MM.1S (cell line): ENCODE measurements at regions not wholly inside any gene's neighbourhood (a gene's known extent, or its start where the extent isn't known, plus 50 kb on each side); places are given as distances from the start of the nearest gene placed in this dataset.

ENCODE experiments used
- DNase-seq: peaks from one replicate; pipeline ENCODE4 v3.0.0-alpha.2; 2015
- H2AFZ ChIP-seq: fragments of 300-600 bp; sonication (generic); 2 replicates; pipeline ENCODE4 v1.6.0; 2016; ENCODE audit warnings: antibody characterized with exemption, low read length
- H3F3A ChIP-seq: fragments of 300-600 bp; sonication (generic); 2 replicates; pipeline ENCODE4 v1.6.1; 2016; ENCODE audit warnings: mild to moderate bottlenecking, antibody characterized with exemption, low read length, moderate library complexity, mixed read lengths; ENCODE audit not compliant: insufficient read depth
- H3K27ac ChIP-seq: fragments of 300-600 bp; sonication (generic); 2 replicates; pipeline ENCODE4 v1.5.1; 2016; ENCODE audit warnings: mild to moderate bottlenecking, low read length
- H3K27me3 ChIP-seq: fragments of 300-600 bp; sonication (generic); replicated peaks from 2 replicates; pipeline ENCODE4 v1.6.0; 2016; ENCODE audit warnings: low read length; ENCODE audit not compliant: insufficient read depth
- H3K36me3 ChIP-seq: fragments of 300-600 bp; sonication (generic); replicated peaks from 2 replicates; pipeline ENCODE4 v1.6.1; 2016; ENCODE audit warnings: mild to moderate bottlenecking, low read length, mixed read lengths; ENCODE audit not compliant: insufficient read depth
- H3K4me1 ChIP-seq: fragments of 300-600 bp; sonication (generic); 2 replicates; pipeline ENCODE4 v1.6.1; 2016; ENCODE audit warnings: low read length, mixed read lengths
- H3K4me2 ChIP-seq: fragments of 300-600 bp; sonication (generic); 2 replicates; pipeline ENCODE4 v1.6.0; 2016; ENCODE audit warnings: low read depth, low read length
- H3K4me3 ChIP-seq: fragments of 300-600 bp; sonication (generic); 2 replicates; pipeline ENCODE4 v1.5.1; 2016; ENCODE audit warnings: low read length, mixed read lengths
- H3K79me2 ChIP-seq: fragments of 300-600 bp; sonication (generic); 2 replicates; pipeline ENCODE4 v1.6.1; 2016; ENCODE audit warnings: mixed run types, low read length, mixed read lengths
- H3K9ac ChIP-seq: fragments of 300-600 bp; sonication (generic); 2 replicates; pipeline ENCODE4 v1.6.1; 2016; ENCODE audit warnings: low read length, mixed read lengths
- H3K9me2 ChIP-seq: fragments of 300-600 bp; sonication (generic); replicated peaks from 2 replicates; pipeline ENCODE4 v1.6.1; 2016; ENCODE audit warnings: mild to moderate bottlenecking, low read length, mixed read lengths; ENCODE audit not compliant: insufficient read depth
- H3K9me3 ChIP-seq: fragments of 300-600 bp; sonication (generic); replicated peaks from 2 replicates; pipeline ENCODE4 v1.6.1; 2016; ENCODE audit warnings: mild to moderate bottlenecking, low read length, mixed read lengths; ENCODE audit not compliant: insufficient read depth
- H4K20me1 ChIP-seq: fragments of 300-600 bp; sonication (generic); 2 replicates; pipeline ENCODE4 v1.6.1; 2016; ENCODE audit warnings: mild to moderate bottlenecking, low read length, moderate library complexity, mixed read lengths; ENCODE audit not compliant: insufficient read depth
- EZH2 ChIP-seq: fragments of 300-600 bp; sonication (generic); optimal IDR thresholded peaks from 2 replicates; pipeline ENCODE3; 2017; ENCODE audit warnings: low read depth, mild to moderate bottlenecking, antibody characterized with exemption, low read length, mixed read lengths
- EZH2phosphoT487 ChIP-seq: fragments of 300-600 bp; sonication (generic); IDR thresholded peaks from 2 replicates; pipeline ENCODE4 v1.6.1; 2018; ENCODE audit warnings: antibody characterized with exemption, low read length
- TF ChIP-seq, protein P1 (sequence below): fragments of 300-600 bp; sonication (generic); IDR thresholded peaks from 2 replicates; pipeline ENCODE4 v1.5.1; 2016; ENCODE audit warnings: antibody characterized with exemption, low read length, mixed read lengths

- no peak overlapping the region for H2AFZ ChIP-seq
- TF ChIP-seq EZH2 = no peak
- no peak for TF ChIP-seq EZH2phosphoT487
- TF ChIP-seq, protein P1, sequence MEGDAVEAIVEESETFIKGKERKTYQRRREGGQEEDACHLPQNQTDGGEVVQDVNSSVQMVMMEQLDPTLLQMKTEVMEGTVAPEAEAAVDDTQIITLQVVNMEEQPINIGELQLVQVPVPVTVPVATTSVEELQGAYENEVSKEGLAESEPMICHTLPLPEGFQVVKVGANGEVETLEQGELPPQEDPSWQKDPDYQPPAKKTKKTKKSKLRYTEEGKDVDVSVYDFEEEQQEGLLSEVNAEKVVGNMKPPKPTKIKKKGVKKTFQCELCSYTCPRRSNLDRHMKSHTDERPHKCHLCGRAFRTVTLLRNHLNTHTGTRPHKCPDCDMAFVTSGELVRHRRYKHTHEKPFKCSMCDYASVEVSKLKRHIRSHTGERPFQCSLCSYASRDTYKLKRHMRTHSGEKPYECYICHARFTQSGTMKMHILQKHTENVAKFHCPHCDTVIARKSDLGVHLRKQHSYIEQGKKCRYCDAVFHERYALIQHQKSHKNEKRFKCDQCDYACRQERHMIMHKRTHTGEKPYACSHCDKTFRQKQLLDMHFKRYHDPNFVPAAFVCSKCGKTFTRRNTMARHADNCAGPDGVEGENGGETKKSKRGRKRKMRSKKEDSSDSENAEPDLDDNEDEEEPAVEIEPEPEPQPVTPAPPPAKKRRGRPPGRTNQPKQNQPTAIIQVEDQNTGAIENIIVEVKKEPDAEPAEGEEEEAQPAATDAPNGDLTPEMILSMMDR = no peak
- no peaks in the 10 kb centered on the region for H3K9me2 ChIP-seq
- no peak overlapping the region for H3K9ac ChIP-seq
- no peak for DNase-seq
- no peaks in the 10 kb centered on the region for H4K20me1 ChIP-seq
- no peak overlapping the region for H3K4me3 ChIP-seq
- peaks cover 87% of the 10 kb centered on the region for H3K27me3 ChIP-seq
- H3K9me3 ChIP-seq = no peaks in the 10 kb centered on the region
- no peaks in the 10 kb centered on the region for H3K36me3 ChIP-seq
- H3K79me2 ChIP-seq = no peaks in the 10 kb centered on the region
- no peaks in the 10 kb centered on the region for H3K4me1 ChIP-seq
- H3K27ac ChIP-seq = no peak overlapping the region
- H3K4me2 ChIP-seq = no peak overlapping the region
- no peaks in the 10 kb centered on the region for H3F3A ChIP-seq
Measured at GRCh38 chr1:30378991-30379581, 344.3 kb downstream of the MATN1 start.

GRCh38 chr1:30378003-30378596, 345.3 kb downstream of the MATN1 start:
- no peaks in the 10 kb centered on the region for H3K36me3 ChIP-seq
- H3K27ac ChIP-seq = no peak overlapping the region
- H3K79me2 ChIP-seq = no peaks in the 10 kb centered on the region
- H3F3A ChIP-seq = no peaks in the 10 kb centered on the region
- DNase-seq = no peak
- H3K4me3 ChIP-seq = no peak overlapping the region
- H3K27me3 ChIP-seq = peaks cover 94% of the 10 kb centered on the region
- H3K4me1 ChIP-seq = no peaks in the 10 kb centered on the region
- H3K9ac ChIP-seq = no peak overlapping the region
- H3K4me2 ChIP-seq = no peak overlapping the region
- H3K9me2 ChIP-seq = no peaks in the 10 kb centered on the region
- H2AFZ ChIP-seq = no peak overlapping the region
- H3K9me3 ChIP-seq = no peaks in the 10 kb centered on the region
- no peaks in the 10 kb centered on the region for H4K20me1 ChIP-seq
- TF ChIP-seq EZH2phosphoT487 (no peak), EZH2 (no peak)
- TF ChIP-seq, protein P1 = no peak

DNA sequence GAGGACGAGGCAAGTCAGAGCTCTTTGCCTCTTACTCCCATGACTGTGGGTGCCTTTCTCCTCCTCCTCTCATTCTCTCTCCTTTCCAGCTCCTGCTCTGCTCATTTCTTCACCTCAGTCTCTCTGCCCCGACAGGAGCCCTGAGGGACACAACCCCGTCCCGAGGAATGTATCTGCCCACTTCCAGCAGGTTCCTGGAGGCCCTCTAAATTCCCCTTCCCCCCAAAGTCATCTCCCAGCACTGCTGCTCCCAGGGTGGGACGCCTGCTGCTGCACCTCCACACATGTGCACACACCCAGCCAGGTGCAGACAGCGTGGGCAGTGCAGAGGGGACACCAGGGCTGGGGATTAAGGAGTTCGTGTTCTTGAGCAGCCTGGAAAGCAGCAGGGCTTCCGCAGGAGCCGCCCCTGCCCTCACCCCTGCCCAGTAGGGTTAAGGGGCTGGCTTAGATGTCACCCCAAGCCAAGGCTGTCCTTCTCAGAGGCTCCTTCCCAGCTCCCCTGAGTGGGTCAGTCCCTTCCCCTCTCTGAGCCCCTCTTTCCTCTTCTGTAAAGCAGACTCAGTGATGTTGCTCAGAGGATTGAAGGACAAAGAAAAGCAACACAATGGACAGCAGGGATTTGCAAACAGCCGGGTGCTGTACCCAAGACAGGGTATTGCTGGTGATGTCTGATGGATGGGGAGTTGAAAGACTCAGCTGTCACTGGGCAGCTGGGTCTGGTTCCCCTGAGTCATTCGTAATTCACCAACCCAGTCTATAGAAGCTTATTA, 346.0 kb downstream of the MATN1 start:
- Histone ChIP-seq H3K4me2 (no peak overlapping the region), H4K20me1 (no peaks in the 10 kb centered on the region), H3K36me3 (no peaks in the 10 kb centered on the region), H2AFZ (no peak overlapping the region), H3K9ac (no peak overlapping the region), H3K4me1 (no peaks in the 10 kb centered on the region), H3K79me2 (no peaks in the 10 kb centered on the region), H3K27me3 (peaks cover 94% of the 10 kb centered on the region), H3K4me3 (no peak overlapping the region), H3K27ac (no peak overlapping the region), H3K9me3 (no peaks in the 10 kb centered on the region), H3F3A (no peaks in the 10 kb centered on the region), H3K9me2 (no peaks in the 10 kb centered on the region)
- DNase-seq = no peak
- TF ChIP-seq, protein P1 = no peak
- TF ChIP-seq EZH2 = no peak
- no peak for TF ChIP-seq EZH2phosphoT487
